GM12872 (cell line): ENCODE measurements at regions not wholly inside any gene's neighbourhood (a gene's known extent, or its start where the extent isn't known, plus 50 kb on each side); places are given as distances from the start of the nearest gene placed in this dataset.

Experiments
- CTCF ChIP-seq: IDR thresholded peaks from 3 replicates; pipeline ENCODE4 v1.5.1; 2011; ENCODE audit warnings: low read depth, mild to moderate bottlenecking, low read length, moderate library complexity; ENCODE audit not compliant: insufficient read depth

GRCh38 chr13:40470660-40471059 lies 195.8 kb downstream of the FOXO1 start:
- no peak for TF ChIP-seq CTCF

- no peak for TF ChIP-seq CTCF
Observed at GRCh38 chr13:40471076-40471475, 195.4 kb downstream of the FOXO1 start.

DNA sequence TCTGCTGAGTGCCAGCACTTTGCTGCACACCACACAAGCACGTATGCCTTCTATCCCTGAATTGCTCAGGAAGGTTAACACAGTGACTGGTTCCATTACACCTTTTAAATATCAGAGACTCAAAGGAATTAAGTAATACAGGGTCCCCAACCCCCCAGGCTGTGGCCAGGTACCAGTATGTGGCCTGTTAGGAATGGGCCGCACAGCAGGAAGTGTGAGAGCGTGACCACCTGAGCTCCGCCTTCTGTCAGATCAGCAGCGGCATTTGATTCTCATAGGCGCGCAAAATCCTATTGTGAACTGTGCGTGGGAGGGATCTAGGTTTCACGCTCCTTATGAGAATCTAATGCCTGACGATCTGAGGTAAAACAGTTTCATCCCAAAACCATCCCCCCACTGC lies 194.5 kb downstream of the FOXO1 start:
- no peak for TF ChIP-seq CTCF

GRCh38 chr13:40472427-40473220 lies 193.8 kb downstream of the FOXO1 start:
- no peak for TF ChIP-seq CTCF

- TF ChIP-seq CTCF: no peak
Observed at GRCh38 chr13:40475617-40476016, 190.8 kb downstream of the FOXO1 start.

- TF ChIP-seq CTCF: no peak
Observed at GRCh38 chr13:40476175-40476958, 190.1 kb downstream of the FOXO1 start.
